ENCODE measurements at regions not wholly inside any gene's neighbourhood (a gene's known extent, or its start where the extent isn't known, plus 50 kb on each side); places are given as distances from the start of the nearest gene placed in this dataset.

- no peak for TF ChIP-seq CTCF (IDR thresholded peaks at IDR 0.05; ENCODE audit: insufficient read depth, low read length)
- DNase-seq (ENCODE audit: low read depth): no peak
- no peak overlapping the region for H3K4me3 ChIP-seq (ENCODE audit: low read depth, low read length)
Measured at GRCh38 chr11:112627588-112628045, 333.6 kb upstream of the NCAM1 start.

GRCh38 chr11:112628676-112629075 lies 332.5 kb upstream of the NCAM1 start:
- TF ChIP-seq CTCF (IDR thresholded peaks at IDR 0.05; ENCODE audit: insufficient read depth, low read length): no peak
- DNase-seq (ENCODE audit: low read depth): no peak
- no peak overlapping the region for H3K4me3 ChIP-seq (ENCODE audit: low read depth, low read length)

GRCh38 chr11:112630496-112630895 lies 330.7 kb upstream of the NCAM1 start:
- TF ChIP-seq CTCF (IDR thresholded peaks at IDR 0.05; ENCODE audit: insufficient read depth, low read length): no peak
- H3K4me3 ChIP-seq (ENCODE audit: low read depth, low read length): no peak overlapping the region
- no peak for DNase-seq (ENCODE audit: low read depth)

GRCh38 chr11:112631333-112631732 lies 329.9 kb upstream of the NCAM1 start:
- no peak for TF ChIP-seq CTCF (IDR thresholded peaks at IDR 0.05; ENCODE audit: insufficient read depth, low read length)
- no peak for DNase-seq (ENCODE audit: low read depth)
- H3K4me3 ChIP-seq (ENCODE audit: low read depth, low read length): no peak overlapping the region

GRCh38 chr11:112632866-112633505 lies 328.2 kb upstream of the NCAM1 start:
- no peak for TF ChIP-seq CTCF (IDR thresholded peaks at IDR 0.05; ENCODE audit: insufficient read depth, low read length)
- DNase-seq (ENCODE audit: low read depth): peak; percentile 63
- no peak overlapping the region for H3K4me3 ChIP-seq (ENCODE audit: low read depth, low read length)

- DNase-seq (ENCODE audit: low read depth): no peak
- TF ChIP-seq CTCF (IDR thresholded peaks at IDR 0.05; ENCODE audit: insufficient read depth, low read length): no peak
Measured at GRCh38 chr11:112634551-112634950, 326.7 kb upstream of the NCAM1 start.

More at GRCh38 chr11:112634551-112634950, 326.7 kb upstream of the NCAM1 start:
- H3K4me3 ChIP-seq (ENCODE audit: low read depth, low read length): no peak overlapping the region
